ENCODE measurements at regions not wholly inside any gene's neighbourhood (a gene's known extent, or its start where the extent isn't known, plus 50 kb on each side); places are given as distances from the start of the nearest gene placed in this dataset.
"Not testable (repeated sequence)": the region's sequence is repeated elsewhere in the genome, so short reads cannot be mapped to it uniquely, and the experiment has no call there.

DNA sequence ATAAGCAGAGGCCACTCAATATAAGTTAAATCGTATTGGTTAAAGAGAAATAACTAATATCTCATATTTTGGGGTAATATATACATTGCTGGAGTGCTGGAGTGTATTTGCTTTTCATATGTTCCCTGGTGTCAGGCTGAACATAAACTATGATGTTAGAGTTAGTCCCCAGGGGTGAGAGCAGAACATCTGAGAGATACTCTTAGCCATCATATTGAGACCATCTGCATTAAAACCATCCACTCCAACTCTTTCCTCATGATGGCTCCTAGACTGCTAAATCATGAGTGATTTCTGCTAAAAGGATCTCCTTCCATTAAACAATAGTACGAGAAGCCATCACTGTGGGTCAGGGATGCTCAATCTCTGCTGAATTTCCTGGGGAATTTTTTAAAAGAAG, 436.2 kb downstream of the DTWD2 start:
- no peak for DNase-seq (ENCODE audit: low spot score)

DNA sequence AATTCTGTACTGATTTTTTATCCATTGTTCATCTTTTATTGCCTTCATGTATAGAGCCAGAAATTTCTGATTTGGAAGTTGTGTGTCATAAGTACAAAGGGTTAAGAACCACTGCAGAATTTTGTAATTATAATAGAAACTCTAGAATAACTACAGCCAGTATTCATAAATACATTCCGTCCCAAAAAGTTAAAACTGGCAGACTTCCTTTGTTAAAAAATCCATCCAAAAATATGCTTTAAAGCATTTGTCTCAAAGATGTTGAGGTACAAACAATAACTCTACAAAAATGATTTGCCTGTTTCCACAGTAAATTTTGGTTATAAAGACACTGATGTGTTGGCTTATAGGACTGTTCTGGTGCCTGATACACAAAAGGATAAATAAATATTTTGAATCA, 436.6 kb downstream of the DTWD2 start:
- no peak for DNase-seq (ENCODE audit: low spot score)

DNA sequence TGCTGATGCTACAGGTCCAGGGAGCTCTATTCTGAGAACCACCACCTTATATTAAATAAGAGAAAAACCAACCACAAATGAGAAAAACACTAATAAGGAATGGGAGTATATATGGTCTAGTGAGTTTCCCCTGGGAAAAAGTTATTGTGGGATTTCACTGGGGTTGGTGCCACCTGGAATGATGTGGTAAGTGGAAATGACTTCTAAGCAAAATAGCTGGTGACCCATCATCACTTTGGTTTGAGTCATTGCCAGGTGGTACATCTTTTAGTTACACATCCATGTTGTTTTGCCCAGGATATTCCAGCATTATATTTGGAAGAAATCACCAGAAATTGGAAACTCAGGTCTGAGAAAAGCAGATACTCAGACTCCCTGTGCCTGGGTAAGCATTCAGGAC, 437.3 kb downstream of the DTWD2 start:
- DNase-seq (ENCODE audit: low spot score): no peak

DNA sequence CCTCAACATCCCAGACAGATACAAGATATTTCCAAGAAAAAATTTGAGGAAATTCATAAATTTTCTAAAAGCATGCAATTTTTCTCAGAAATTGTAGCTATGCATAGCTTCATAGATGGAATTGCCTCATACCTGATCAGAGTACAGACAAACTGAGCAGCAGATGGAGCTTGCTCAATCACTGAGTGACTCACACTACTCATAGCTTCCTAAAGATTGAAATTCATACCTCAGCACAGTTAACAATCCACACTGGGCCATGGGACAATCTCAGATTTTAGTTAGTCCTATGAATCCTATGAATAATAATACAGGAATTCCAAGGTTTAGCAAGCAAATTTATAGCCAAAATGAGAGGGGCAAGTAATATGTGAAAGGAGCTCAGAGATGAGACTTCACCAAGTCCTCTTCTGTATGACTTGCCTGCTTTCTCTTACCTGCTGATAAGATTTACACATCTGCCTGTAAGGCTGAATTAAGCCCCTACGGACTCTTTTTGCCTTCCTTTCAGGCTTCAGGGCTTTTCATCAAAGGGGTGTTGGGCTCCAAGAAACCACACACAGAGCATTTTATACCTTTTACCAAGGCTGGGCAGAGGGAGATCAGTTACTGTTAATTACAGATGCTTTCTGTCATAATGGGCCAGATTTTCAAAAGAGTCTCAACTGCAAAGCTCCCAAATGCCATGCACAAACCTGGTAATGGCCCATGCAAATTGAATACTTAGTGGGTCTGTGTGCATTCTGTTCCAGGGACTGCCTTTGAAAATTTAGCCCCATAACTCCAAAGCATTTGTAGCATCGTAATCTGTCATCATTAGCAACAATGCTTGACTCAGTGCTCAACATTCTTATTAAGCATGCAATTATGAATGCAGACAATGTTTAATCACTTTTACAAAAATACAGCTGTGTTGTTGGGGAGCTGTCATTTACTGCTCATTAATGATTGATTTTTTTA, 439.3 kb downstream of the DTWD2 start:
- DNase-seq (ENCODE audit: low spot score): no peak

DNA sequence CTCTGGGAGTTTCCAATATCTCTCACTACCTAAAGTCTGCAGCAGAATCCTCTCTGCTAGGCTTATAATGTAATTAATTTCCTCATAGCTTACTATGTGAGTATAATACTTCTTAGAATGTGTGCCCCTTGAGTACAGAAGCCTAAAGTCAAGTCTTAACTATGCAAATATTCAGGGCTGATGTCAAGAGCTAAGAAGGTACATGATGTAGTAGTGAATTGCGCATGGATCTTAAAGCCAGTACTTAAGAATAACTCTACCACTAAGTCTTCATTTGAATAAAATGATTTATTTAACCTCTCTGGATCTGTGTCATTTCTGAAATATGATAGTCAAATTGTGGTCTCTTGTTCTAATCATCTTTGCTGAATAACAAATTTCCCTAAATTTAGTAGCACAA, 442.9 kb downstream of the DTWD2 start:
- no peak for DNase-seq (ENCODE audit: low spot score)

DNA sequence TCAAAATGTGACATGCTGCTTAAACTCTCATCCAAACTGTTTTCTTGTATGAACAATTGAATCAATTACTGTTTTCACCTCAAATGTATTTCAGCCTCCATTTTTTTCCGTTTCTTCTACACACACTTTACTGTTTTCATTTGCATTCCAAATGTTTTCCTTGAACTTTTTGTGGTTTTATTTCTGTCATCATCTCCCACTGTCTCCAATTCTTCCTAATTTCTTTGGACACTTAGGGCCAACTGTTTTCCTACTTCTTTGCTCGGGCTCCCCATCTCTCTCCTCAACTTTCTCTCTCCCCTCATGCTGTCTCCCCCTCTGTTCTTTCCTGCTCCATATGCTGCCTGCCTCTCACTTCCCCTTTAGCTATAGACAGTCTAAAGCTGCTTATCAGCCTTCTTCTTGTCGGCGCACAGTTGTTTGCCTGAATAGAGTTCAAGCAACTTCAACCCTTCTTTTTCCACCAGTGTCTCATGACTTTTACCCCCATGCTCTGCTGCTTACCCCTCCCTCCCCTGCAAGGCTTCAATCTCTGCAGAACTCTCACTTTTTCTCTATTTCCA, 443.4 kb downstream of the DTWD2 start:
- DNase-seq (ENCODE audit: low spot score): no peak

DNA sequence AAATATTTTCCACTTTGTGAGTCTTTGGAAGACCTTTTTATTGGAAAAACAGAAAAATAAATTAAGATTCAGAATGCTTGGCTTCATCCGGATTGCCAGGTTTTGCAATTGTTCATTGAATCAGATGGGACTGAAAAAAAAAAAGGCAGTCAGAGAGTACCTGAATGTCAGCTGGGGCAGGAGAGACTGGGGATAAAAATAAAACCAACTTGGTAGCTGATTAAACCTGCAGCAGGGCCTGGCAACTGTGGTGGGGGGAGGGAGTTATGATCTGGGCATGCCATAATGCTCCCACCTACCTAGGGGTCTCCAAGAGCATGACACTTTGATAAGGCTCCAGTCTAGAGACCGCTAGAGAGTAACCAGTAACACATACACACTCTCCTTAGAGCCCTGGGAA, 454.4 kb downstream of the DTWD2 start:
- DNase-seq (ENCODE audit: low spot score): no peak

DNA sequence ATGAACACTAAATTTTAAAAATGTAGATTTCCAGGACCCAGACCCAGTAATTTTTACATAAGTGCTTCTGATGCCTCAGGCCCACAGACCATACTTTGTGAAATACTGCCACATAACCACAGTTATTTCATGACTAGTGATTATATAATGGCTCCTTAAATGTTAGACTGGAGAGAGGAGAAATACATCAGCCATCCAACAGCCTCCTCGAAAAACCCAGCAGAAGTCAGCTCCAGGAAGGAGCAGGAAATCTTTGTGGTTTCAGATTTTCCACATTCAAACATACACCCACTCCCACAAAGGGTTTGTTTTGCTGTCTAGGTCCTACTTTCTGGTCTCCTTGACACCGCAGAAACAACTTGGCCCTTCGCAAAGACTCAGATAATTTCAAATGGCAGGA, 455.2 kb downstream of the DTWD2 start:
- DNase-seq (ENCODE audit: low spot score): no peak

DNA sequence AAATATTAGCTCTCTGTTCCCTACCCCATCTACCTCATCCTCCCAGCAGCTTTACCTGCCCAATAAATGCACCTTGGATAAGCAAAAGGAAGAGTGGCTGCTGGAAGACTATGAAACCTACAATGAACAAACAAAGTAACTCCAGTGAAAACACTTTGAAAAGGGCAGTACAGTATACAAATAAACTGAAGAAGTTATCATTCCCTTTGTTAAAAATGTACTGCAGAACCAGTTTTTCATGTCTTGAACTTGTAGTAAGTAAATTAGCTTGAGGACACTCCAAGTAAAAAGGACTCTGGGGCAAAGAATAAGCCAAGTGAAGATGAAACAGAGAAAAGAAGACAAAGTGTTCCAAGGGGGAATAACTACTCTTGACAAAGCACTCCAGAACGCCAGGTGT, 457.1 kb downstream of the DTWD2 start:
- no peak for DNase-seq (ENCODE audit: low spot score)

DNA sequence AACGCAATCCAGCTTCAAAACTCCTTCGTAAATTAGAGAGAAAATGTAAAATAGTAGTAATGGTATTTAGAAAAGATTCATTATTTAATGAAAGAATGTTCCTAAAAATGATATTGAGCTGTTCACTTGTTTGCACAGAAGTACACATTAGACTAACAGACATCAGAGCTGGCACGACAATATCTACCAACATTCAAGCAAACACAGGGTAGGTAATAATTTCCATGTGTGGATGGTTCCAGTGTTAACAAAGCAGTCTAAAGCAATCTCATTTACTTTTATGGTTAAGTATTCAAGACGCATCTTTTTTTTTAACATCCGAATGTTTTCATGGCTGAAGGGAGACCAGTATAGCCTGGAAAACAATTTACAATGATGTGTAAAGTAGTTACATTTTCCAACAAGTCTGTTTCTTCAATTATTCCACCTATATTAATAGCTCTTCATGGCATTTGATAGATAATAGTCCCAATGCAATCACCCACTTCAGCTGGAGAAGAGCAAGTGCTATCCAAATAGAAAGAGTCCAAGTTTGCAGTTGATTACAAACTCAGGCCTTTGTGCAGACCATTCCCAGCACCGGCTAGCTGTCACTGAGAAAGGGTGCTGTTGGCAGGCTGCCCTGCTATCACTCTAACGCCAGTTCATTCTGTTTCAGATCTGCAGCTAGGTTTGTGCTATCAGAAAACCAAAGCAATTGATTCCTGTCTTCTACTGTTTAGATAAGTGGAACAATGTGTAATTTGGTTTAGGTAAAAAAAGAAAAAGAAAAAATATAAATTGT, 458.8 kb downstream of the DTWD2 start:
- no peak for DNase-seq (ENCODE audit: low spot score)

DNA sequence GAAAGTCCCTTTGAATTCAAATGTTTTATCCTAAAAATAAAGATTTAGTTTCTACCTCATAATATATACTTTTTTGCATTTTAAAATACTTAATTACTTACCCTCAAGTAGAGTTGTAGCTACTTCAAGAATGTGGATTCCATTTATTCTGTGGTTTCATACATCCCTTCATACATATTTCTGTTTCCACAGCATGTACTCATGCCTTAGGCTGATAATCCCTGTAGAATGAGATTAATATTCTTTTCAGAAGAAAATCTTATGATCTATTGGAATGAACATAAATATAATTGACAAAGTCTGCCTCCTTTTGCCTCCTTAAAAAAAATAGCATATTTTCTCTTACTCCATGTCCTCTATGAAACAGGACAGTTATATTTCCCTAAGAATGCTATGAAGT, 465.7 kb downstream of the DTWD2 start:
- DNase-seq (ENCODE audit: low spot score): no peak

DNA sequence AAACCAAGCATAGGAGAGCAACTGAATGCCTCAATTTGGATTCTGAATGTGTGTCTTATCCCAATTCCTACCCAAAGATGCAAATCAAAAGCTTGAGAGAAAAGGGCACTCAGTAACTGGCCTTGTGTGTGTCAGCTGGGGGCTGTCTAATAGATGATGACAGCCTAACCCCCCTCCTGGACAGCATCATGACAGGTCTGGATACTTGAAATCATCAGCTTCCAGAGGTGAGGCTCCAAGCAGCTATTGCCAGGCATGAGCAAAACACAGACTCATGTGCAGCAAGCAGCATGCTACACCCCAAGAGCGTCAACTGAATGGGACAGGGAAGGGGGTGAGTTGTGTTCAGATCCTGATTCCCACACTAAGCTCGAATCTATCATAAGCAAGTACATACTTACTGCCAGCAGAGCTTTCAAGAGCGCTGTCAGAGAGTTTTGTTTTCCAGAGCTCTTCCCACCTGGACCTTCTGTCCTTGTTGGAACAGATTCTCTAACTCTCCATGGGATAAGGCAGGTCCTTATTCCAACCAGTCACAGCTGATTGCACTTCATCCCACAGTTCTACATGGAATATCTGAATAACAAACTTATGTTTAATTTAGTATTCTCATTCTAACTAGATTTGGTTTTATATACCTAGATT, 467.5 kb downstream of the DTWD2 start:
- no peak for DNase-seq (ENCODE audit: low spot score)

DNA sequence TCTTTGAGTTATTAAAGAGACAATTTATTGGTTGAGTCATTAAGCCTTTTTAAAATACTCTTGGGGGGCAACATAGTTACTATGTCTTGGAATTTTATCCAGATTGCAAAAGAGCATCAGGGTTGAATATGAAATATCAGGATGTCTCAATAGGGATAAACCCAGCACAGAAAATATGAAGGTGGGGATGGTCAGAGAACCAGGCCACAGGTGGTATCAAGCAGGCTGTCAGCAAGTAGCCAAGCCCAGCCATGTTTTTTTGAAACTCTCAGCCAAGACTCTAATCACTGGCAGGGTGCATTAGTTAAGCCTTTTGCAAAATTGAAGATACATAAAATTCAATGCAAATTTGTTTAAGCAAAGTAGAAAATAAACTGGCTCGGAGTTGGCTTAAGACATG, 468.9 kb downstream of the DTWD2 start:
- no peak for DNase-seq (ENCODE audit: low spot score)

DNA sequence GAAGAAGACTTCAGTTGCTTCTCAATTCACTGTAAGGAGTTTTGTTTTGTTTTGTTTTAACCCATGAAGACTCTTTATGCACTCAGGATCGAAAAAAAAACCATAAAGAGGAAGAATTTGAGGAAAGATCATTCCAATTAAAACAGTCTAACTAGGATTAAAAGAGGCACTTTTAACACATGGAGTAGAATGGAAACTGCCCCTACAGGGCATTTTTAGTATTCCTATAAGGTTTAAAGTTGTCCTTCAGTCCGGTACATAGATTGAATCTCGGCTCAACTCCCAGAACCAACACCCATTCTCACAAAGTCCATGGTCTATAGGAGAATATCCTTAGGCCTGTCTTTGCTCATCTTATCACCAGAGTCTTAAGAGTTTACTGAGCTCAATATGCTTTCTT, 469.6 kb downstream of the DTWD2 start:
- DNase-seq (ENCODE audit: low spot score): no peak

DNA sequence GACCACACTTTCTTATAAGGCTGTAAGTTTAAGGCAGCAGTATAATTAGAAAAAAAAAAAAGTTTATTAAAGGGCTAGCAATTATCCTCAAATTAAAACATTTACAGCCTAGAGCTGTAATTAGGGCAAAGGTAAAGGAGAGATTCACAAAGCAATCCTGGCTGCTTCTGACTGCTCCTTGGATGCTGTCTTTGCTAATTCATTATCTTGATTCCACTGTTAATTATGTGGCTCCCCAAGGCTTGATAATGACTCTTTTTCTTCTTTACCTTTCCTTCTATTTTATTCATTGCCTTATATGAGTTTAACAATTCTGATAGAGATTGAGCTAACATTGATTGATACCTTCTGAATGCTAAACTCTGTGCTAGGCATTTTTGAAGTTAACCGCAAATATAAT, 476.5 kb downstream of the DTWD2 start:
- no peak for DNase-seq (ENCODE audit: low spot score)

DNA sequence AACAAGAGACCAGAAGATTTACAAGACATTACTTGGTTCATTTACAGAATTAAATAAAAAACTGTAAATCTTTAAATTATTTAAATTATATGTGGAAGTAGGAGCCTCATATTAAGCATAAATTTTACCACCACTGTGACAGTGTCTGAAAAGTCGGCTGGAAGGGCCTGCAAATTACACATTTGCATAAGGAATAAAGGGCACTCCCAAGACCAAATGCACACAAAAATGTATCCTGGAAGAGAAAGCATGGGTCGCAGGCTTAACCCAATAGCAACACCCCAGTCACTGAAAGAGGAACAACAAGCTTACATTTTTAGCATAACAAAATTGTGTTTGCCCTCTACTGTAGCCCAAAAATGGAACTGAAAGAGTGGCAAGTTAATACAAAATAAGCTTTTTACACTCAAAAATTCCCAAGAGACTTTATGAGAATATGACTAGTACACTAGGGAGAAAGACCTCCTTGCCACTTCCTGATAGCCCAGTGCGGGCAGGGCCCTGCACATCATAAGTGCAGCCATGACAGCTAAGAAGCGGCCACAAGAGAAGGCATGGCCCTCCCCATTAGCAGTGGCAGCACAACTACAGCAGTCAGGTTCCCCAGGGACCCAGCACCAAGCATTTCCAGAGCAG, 482.0 kb downstream of the DTWD2 start:
- no peak for DNase-seq (ENCODE audit: low spot score)

DNA sequence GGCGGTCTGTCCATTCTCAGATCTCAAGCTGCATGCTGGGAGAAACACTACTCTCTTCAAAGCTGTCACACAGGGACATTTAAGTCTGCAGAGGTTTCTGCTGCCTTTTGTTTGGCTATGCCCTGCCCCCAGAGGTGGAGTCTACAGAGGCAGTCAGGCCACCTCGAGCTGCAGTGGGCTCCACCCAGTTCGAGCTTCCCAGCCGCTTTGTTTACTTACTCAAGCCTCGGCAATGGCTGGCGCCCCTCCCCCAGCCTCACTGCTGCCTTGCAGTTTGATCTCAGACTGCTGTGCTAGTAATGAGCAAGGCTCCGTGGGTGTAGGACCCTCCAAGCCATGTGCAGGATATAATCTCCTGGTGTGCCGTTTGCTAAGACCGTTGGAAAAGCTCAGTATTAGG, 486.1 kb downstream of the DTWD2 start:
- DNase-seq (ENCODE audit: low spot score): not testable (repeated sequence)

DNA sequence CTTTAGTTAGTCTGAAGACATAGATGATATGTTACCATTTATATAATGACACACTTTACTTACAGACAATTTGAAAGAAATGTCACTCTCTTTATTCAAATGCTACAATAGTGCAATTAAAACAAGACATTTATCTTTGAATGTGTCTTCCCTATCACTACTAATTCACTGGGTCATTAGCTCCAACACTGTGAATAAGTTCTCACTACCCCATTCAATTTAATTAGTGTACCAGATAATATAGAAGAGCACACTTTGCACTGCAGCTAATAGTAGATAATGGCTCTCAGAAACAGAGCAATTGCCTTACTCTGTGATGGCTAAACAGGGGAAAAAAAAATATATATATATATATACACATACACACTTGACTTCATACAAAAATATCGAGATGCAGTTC, 497.0 kb downstream of the DTWD2 start:
- DNase-seq (ENCODE audit: low spot score): no peak

DNA sequence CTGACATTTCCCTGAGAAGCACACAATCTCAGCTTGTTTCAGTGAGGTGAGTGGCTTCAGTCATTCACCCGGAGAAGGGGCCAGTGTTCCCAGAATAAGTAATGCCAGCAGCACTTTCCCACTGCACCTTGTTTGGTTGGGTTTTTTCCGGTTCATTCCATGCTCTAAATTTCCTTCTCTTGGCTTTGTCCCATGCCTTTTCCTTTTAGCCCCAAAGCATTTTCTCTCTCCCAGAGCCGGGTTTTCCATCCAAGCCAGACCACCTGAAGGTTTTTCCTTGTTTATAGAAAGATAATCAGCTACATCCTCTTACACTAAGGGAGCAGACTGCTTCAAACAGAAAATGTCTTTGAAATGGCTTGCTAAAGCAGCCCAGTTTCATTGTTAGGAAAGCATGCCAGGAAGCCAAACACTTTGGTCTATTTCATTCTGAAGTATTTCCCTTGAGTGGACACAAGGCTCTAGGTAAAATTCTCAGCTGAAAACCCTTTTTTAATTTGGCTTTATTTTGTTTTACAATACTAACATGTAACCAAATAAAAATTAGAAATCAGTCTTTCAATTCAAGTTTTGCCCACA, 501.6 kb downstream of the DTWD2 start:
- DNase-seq (ENCODE audit: low spot score): no peak

DNA sequence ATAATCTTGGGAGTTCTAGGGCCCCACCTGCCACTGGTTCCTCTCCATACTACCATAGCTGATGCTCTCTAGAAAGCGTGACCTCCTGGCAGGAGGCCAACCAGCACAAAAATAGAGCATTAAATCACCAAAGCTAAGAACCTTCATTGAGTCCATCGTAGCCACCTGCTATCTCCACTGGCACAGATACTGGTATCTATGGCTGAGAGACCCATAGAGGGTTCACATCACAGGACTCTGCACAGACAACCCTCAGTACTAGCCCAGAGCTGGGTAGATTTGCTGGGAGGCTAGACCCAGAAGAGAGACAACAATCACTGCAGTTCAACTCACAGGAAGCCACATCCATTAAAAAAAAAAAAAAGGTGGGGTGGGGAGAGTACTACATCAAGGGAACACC, 509.1 kb downstream of the DTWD2 start:
- DNase-seq (ENCODE audit: low spot score): no peak

DNA sequence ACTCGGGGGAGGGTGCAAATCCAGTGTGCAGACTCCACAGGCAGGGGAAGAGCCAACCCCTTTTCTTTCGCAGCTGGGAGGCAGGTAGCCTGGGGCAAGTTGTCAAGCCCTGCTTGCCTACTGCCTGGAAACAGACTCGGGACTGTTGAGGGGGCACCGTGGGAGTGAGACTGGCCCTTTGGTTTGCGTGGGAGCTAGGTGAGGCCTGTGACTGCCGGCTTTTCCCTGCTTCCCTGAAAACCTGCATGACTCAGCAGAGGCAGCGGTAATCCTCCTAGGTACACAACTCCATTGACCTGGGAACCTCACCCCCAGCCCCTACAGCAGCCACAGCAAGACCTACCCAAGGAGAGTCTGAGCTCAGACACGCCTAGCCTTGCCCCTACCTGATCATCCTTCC, 509.5 kb downstream of the DTWD2 start:
- no peak for DNase-seq (ENCODE audit: low spot score)

DNA sequence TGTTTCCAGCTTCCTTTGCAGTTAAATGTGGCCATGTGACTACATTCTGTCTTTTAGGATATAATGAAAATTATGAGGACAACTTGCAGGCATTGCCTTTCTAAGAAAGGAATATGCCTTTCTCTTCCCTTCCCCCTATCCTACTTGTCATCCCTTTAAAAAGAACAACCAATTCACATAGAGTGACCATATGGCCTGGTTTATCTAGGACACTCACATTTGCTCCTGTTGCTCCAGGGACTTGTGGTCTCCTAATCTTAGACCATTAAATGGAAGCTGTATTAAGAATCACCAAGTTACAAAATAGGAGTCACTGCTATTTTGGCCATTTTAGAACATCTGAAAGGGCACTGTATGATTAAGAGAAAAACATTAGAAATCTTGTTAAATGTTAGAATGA, 520.3 kb downstream of the DTWD2 start:
- no peak for DNase-seq (ENCODE audit: low spot score)

Data from CD4-positive, alpha-beta T cell treated with Interleukin-6 at 100 ng/mL for 8 hours (primary cell).